ENCODE measurements at regions not wholly inside any gene's neighbourhood (a gene's known extent, or its start where the extent isn't known, plus 50 kb on each side); places are given as distances from the start of the nearest gene placed in this dataset.

DNA sequence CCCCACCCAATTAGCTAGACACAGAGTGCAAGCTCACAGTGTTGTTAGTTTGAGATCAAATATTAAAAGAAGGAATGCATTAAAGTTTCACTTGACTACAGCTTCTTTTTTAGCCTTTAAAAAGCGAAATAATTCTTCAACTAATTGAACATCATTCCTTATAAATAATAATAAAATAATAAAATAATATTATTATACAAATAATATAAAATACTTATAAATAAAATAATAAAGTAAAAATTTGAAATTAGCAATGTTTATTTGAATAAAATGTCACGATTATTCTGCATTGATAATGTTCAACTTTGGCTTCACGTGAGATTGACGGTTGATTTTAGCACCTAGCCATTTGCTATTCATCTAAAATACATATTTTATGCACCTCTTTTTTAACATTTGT is 819.3 kb downstream of the FRK start:
- Histone ChIP-seq H3K27me3 (no peaks in the 10 kb centered on the region), H3K9me3 (no peaks in the 10 kb centered on the region), H3K36me3 (no peaks in the 10 kb centered on the region), H3K4me1 (no peaks in the 10 kb centered on the region), H3K4me3 (ENCODE audit: low read depth, low read length) (no peak overlapping the region)
- no peak for DNase-seq
- TF ChIP-seq, protein P1, sequence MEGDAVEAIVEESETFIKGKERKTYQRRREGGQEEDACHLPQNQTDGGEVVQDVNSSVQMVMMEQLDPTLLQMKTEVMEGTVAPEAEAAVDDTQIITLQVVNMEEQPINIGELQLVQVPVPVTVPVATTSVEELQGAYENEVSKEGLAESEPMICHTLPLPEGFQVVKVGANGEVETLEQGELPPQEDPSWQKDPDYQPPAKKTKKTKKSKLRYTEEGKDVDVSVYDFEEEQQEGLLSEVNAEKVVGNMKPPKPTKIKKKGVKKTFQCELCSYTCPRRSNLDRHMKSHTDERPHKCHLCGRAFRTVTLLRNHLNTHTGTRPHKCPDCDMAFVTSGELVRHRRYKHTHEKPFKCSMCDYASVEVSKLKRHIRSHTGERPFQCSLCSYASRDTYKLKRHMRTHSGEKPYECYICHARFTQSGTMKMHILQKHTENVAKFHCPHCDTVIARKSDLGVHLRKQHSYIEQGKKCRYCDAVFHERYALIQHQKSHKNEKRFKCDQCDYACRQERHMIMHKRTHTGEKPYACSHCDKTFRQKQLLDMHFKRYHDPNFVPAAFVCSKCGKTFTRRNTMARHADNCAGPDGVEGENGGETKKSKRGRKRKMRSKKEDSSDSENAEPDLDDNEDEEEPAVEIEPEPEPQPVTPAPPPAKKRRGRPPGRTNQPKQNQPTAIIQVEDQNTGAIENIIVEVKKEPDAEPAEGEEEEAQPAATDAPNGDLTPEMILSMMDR (IDR thresholded peaks at IDR 0.05; ENCODE audit: low read depth, low read length): no peak

- DNase-seq: no peak
- Histone ChIP-seq H3K9me3 (peaks cover 4% of the 10 kb centered on the region), H3K4me3 (ENCODE audit: low read depth, low read length) (no peak overlapping the region), H3K27me3 (no peaks in the 10 kb centered on the region), H3K4me1 (no peaks in the 10 kb centered on the region), H3K36me3 (no peaks in the 10 kb centered on the region)
- TF ChIP-seq, protein P1 (IDR thresholded peaks at IDR 0.05; ENCODE audit: low read depth, low read length): no peak
Observed at GRCh38 chr6:115221198-115221597, 839.5 kb downstream of the FRK start.

DNA sequence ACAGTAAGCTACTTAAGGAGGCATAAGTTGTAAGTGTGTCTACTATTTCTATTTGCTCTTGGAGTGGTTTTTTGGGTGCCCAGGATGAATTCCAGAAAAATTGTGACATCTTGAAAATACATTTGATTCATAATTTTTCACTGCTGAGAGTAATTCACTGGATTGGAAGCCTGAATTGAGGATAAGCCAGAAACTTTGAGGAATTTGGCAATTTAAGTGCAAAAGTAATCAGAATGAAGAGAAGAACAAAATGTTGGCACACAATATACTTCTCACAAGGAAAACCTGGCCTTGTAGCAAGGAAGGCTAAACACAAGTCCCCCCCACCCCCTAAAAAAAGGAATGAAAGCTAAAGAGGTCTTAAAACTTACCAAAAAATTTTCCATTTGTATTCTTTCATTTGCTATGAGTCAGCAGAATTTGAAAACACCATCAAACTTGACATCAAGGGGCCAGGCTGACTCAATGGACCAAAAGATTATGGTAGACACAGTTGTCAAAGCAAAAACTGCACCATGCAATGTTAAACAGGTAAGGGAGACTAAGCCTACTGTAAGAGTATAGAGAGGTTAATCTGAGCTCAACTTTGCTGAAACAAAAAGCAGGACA is 840.0 kb downstream of the FRK start:
- DNase-seq: no peak
- TF ChIP-seq, protein P1 (IDR thresholded peaks at IDR 0.05; ENCODE audit: low read depth, low read length): no peak
- Histone ChIP-seq H3K27me3 (no peaks in the 10 kb centered on the region), H3K9me3 (peaks cover 4% of the 10 kb centered on the region), H3K4me1 (no peaks in the 10 kb centered on the region), H3K4me3 (ENCODE audit: low read depth, low read length) (no peak overlapping the region), H3K36me3 (no peaks in the 10 kb centered on the region)

DNA sequence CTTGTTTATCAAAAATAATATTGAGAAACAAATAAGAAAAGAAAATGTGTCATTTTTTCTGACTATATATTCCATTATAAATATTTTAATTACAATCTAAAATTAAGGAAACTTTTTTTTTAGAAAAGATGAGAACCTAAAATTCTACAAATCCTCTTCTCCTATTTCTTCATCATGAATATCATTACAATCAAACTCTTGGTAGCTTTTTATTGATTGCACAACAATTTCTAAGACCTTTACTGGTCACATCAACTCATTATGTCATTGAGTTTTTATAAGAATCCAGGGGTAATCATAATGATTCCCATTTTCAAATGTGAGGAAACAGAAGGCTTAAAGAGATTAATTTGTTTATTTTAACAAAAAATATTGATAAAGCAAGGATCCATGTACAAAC is 841.0 kb downstream of the FRK start:
- H3K36me3 ChIP-seq: no peaks in the 10 kb centered on the region
- H3K4me1 ChIP-seq: no peaks in the 10 kb centered on the region
- DNase-seq: no peak
- H3K27me3 ChIP-seq: no peaks in the 10 kb centered on the region
- H3K4me3 ChIP-seq (ENCODE audit: low read depth, low read length): no peak overlapping the region
- TF ChIP-seq, protein P1 (IDR thresholded peaks at IDR 0.05; ENCODE audit: low read depth, low read length): no peak
- peaks cover 4% of the 10 kb centered on the region for H3K9me3 ChIP-seq

DNA sequence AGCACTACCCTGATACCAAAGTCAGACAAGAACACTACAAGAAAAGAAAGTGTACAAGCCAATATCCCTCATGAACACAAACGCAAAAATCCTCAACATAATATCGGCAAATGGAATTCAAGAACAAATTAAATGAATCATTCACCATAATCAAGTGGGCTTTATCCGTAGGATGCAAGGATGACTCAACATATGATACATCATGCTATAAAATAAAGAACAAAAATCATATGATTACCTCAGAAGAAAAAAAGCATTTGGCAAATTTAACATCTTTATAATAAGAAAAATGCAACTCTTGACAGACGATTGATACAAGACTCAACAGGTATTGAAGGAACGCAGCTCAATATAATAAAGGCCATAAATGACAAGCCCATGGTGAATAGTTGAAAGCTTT is 843.9 kb downstream of the FRK start:
- H3K27me3 ChIP-seq: no peaks in the 10 kb centered on the region
- no peak for DNase-seq
- H3K4me3 ChIP-seq (ENCODE audit: low read depth, low read length): no peak overlapping the region
- TF ChIP-seq, protein P1 (IDR thresholded peaks at IDR 0.05; ENCODE audit: low read depth, low read length): no peak
- no peaks in the 10 kb centered on the region for H3K4me1 ChIP-seq
- H3K9me3 ChIP-seq: no peaks in the 10 kb centered on the region
- no peaks in the 10 kb centered on the region for H3K36me3 ChIP-seq

- Histone ChIP-seq H3K4me1 (no peaks in the 10 kb centered on the region), H3K4me3 (ENCODE audit: low read depth, low read length) (no peak overlapping the region), H3K36me3 (no peaks in the 10 kb centered on the region), H3K27me3 (no peaks in the 10 kb centered on the region), H3K9me3 (no peaks in the 10 kb centered on the region)
- no peak for DNase-seq
- TF ChIP-seq, protein P1 (IDR thresholded peaks at IDR 0.05; ENCODE audit: low read depth, low read length): no peak
Observed at GRCh38 chr6:115214283-115214682, 846.4 kb downstream of the FRK start.
